ENCODE measurements at regions not wholly inside any gene's neighbourhood (a gene's known extent, or its start where the extent isn't known, plus 50 kb on each side); places are given as distances from the start of the nearest gene placed in this dataset.

- Histone ChIP-seq H3K9me3 (ENCODE audit: control insufficient read depth in 1 of 2, low read length in 2 of 2) (peaks cover 10 to 14% of the 10 kb centered on the region in 2 donors), H3K27ac (ENCODE audit: low read length) (no peak overlapping the region), H3K4me1 (ENCODE audit: control insufficient read depth in 1 of 2, insufficient read depth in 2 of 2, low read length in 2 of 2) (no peaks in the 10 kb centered on the region), H3K36me3 (ENCODE audit: control insufficient read depth in 1 of 2, insufficient read depth in 2 of 2, low read length in 2 of 2) (no peaks in the 10 kb centered on the region), H3K4me3 (ENCODE audit: low read depth in 1 of 2, low read length in 2 of 2) (no peak overlapping the region), H3K27me3 (ENCODE audit: low read depth, low read length) (no peaks in the 10 kb centered on the region)
Observed at GRCh38 chr10:44697116-44697515, 214.0 kb upstream of the TMEM72 start.

- Histone ChIP-seq H3K27ac (ENCODE audit: low read length) (no peak overlapping the region), H3K36me3 (ENCODE audit: control insufficient read depth in 1 of 2, insufficient read depth in 2 of 2, low read length in 2 of 2) (no peaks in the 10 kb centered on the region), H3K27me3 (ENCODE audit: low read depth, low read length) (no peaks in the 10 kb centered on the region), H3K4me1 (ENCODE audit: control insufficient read depth in 1 of 2, insufficient read depth in 2 of 2, low read length in 2 of 2) (no peaks in the 10 kb centered on the region), H3K4me3 (ENCODE audit: low read depth in 1 of 2, low read length in 2 of 2) (no peak overlapping the region), H3K9me3 (ENCODE audit: control insufficient read depth in 1 of 2, low read length in 2 of 2) (peaks cover 18 to 19% of the 10 kb centered on the region in 2 donors)
Observed at GRCh38 chr10:44702531-44702930, 208.6 kb upstream of the TMEM72 start.

GRCh38 chr10:44703241-44704155 is 207.6 kb upstream of the TMEM72 start:
- Histone ChIP-seq H3K4me1 (ENCODE audit: control insufficient read depth in 1 of 2, insufficient read depth in 2 of 2, low read length in 2 of 2) (no peaks in the 10 kb centered on the region), H3K36me3 (ENCODE audit: control insufficient read depth in 1 of 2, insufficient read depth in 2 of 2, low read length in 2 of 2) (no peaks in the 10 kb centered on the region), H3K4me3 (ENCODE audit: low read depth in 1 of 2, low read length in 2 of 2) (no peak overlapping the region), H3K27ac (ENCODE audit: low read length) (no peak overlapping the region), H3K27me3 (ENCODE audit: low read depth, low read length) (no peaks in the 10 kb centered on the region), H3K9me3 (ENCODE audit: control insufficient read depth in 1 of 2, low read length in 2 of 2) (peaks cover 18 to 19% of the 10 kb centered on the region in 2 donors)

GRCh38 chr10:44704616-44705015 is 206.5 kb upstream of the TMEM72 start:
- Histone ChIP-seq H3K9me3 (ENCODE audit: control insufficient read depth in 1 of 2, low read length in 2 of 2) (peaks cover 18 to 19% of the 10 kb centered on the region in 2 donors), H3K4me3 (ENCODE audit: low read depth in 1 of 2, low read length in 2 of 2) (no peak overlapping the region), H3K27ac (ENCODE audit: low read length) (no peak overlapping the region), H3K27me3 (ENCODE audit: low read depth, low read length) (no peaks in the 10 kb centered on the region), H3K4me1 (ENCODE audit: control insufficient read depth in 1 of 2, insufficient read depth in 2 of 2, low read length in 2 of 2) (no peaks in the 10 kb centered on the region), H3K36me3 (ENCODE audit: control insufficient read depth in 1 of 2, insufficient read depth in 2 of 2, low read length in 2 of 2) (no peaks in the 10 kb centered on the region)

GRCh38 chr10:44706745-44707144 is 204.4 kb upstream of the TMEM72 start:
- H3K27ac ChIP-seq (ENCODE audit: low read length): no peak overlapping the region
- no peaks in the 10 kb centered on the region for H3K27me3 ChIP-seq (ENCODE audit: low read depth, low read length)
- no peaks in the 10 kb centered on the region for H3K36me3 ChIP-seq (ENCODE audit: control insufficient read depth in 1 of 2, insufficient read depth in 2 of 2, low read length in 2 of 2)
- no peaks in the 10 kb centered on the region for H3K4me1 ChIP-seq (ENCODE audit: control insufficient read depth in 1 of 2, insufficient read depth in 2 of 2, low read length in 2 of 2)
- peaks cover 5 to 7% of the 10 kb centered on the region in 2 donors for H3K9me3 ChIP-seq (ENCODE audit: control insufficient read depth in 1 of 2, low read length in 2 of 2)
- no peak overlapping the region for H3K4me3 ChIP-seq (ENCODE audit: low read depth in 1 of 2, low read length in 2 of 2)

- Histone ChIP-seq H3K4me1 (ENCODE audit: control insufficient read depth in 1 of 2, insufficient read depth in 2 of 2, low read length in 2 of 2) (no peaks in the 10 kb centered on the region), H3K4me3 (ENCODE audit: low read depth in 1 of 2, low read length in 2 of 2) (no peak overlapping the region), H3K9me3 (ENCODE audit: control insufficient read depth in 1 of 2, low read length in 2 of 2) (no peaks in the 10 kb centered on the region), H3K27ac (ENCODE audit: low read length) (no peak overlapping the region), H3K27me3 (ENCODE audit: low read depth, low read length) (no peaks in the 10 kb centered on the region), H3K36me3 (ENCODE audit: control insufficient read depth in 1 of 2, insufficient read depth in 2 of 2, low read length in 2 of 2) (no peaks in the 10 kb centered on the region)
Observed at GRCh38 chr10:44713307-44713706, 197.8 kb upstream of the TMEM72 start.

GRCh38 chr10:44714451-44714850 is 196.7 kb upstream of the TMEM72 start:
- Histone ChIP-seq H3K27me3 (ENCODE audit: low read depth, low read length) (no peaks in the 10 kb centered on the region), H3K9me3 (ENCODE audit: control insufficient read depth in 1 of 2, low read length in 2 of 2) (peaks cover 0 to 5% of the 10 kb centered on the region in 2 donors), H3K27ac (ENCODE audit: low read length) (no peak overlapping the region), H3K4me1 (ENCODE audit: control insufficient read depth in 1 of 2, insufficient read depth in 2 of 2, low read length in 2 of 2) (no peaks in the 10 kb centered on the region), H3K4me3 (ENCODE audit: low read depth in 1 of 2, low read length in 2 of 2) (no peak overlapping the region), H3K36me3 (ENCODE audit: control insufficient read depth in 1 of 2, insufficient read depth in 2 of 2, low read length in 2 of 2) (no peaks in the 10 kb centered on the region)

- Histone ChIP-seq H3K27me3 (ENCODE audit: low read depth, low read length) (no peaks in the 10 kb centered on the region), H3K27ac (ENCODE audit: low read length) (no peak overlapping the region), H3K36me3 (ENCODE audit: control insufficient read depth in 1 of 2, insufficient read depth in 2 of 2, low read length in 2 of 2) (no peaks in the 10 kb centered on the region), H3K9me3 (ENCODE audit: control insufficient read depth in 1 of 2, low read length in 2 of 2) (peaks cover 0 to 5% of the 10 kb centered on the region in 2 donors), H3K4me3 (ENCODE audit: low read depth in 1 of 2, low read length in 2 of 2) (no peak overlapping the region), H3K4me1 (ENCODE audit: control insufficient read depth in 1 of 2, insufficient read depth in 2 of 2, low read length in 2 of 2) (no peaks in the 10 kb centered on the region)
Observed at GRCh38 chr10:44715136-44715535, 196.0 kb upstream of the TMEM72 start.

GRCh38 chr10:44716470-44717015 is 194.6 kb upstream of the TMEM72 start:
- Histone ChIP-seq H3K9me3 (ENCODE audit: control insufficient read depth in 1 of 2, low read length in 2 of 2) (peaks cover 0 to 5% of the 10 kb centered on the region in 2 donors), H3K4me3 (ENCODE audit: low read depth in 1 of 2, low read length in 2 of 2) (no peak overlapping the region), H3K27ac (ENCODE audit: low read length) (no peak overlapping the region), H3K27me3 (ENCODE audit: low read depth, low read length) (no peaks in the 10 kb centered on the region), H3K4me1 (ENCODE audit: control insufficient read depth in 1 of 2, insufficient read depth in 2 of 2, low read length in 2 of 2) (no peaks in the 10 kb centered on the region), H3K36me3 (ENCODE audit: control insufficient read depth in 1 of 2, insufficient read depth in 2 of 2, low read length in 2 of 2) (no peaks in the 10 kb centered on the region)

GRCh38 chr10:44723082-44723481 is 188.1 kb upstream of the TMEM72 start:
- Histone ChIP-seq H3K36me3 (ENCODE audit: control insufficient read depth in 1 of 2, insufficient read depth in 2 of 2, low read length in 2 of 2) (no peaks in the 10 kb centered on the region), H3K4me3 (ENCODE audit: low read depth in 1 of 2, low read length in 2 of 2) (no peak overlapping the region)

GRCh38 chr10:44723619-44724325 is 187.4 kb upstream of the TMEM72 start:
- Histone ChIP-seq H3K27ac (ENCODE audit: low read length) (no peak overlapping the region), H3K36me3 (ENCODE audit: control insufficient read depth in 1 of 2, insufficient read depth in 2 of 2, low read length in 2 of 2) (no peaks in the 10 kb centered on the region), H3K4me1 (ENCODE audit: control insufficient read depth in 1 of 2, insufficient read depth in 2 of 2, low read length in 2 of 2) (peaks cover 6 to 7% of the 10 kb centered on the region in 2 donors), H3K9me3 (ENCODE audit: control insufficient read depth in 1 of 2, low read length in 2 of 2) (peaks cover 0 to 4% of the 10 kb centered on the region in 2 donors), H3K4me3 (ENCODE audit: low read depth in 1 of 2, low read length in 2 of 2) (no peak overlapping the region), H3K27me3 (ENCODE audit: low read depth, low read length) (no peaks in the 10 kb centered on the region)

More at GRCh38 chr10:44723082-44723481, 188.1 kb upstream of the TMEM72 start:
- H3K27ac ChIP-seq (ENCODE audit: low read length): no peak overlapping the region
- H3K4me1 ChIP-seq (ENCODE audit: control insufficient read depth in 1 of 2, insufficient read depth in 2 of 2, low read length in 2 of 2): peaks cover 6 to 7% of the 10 kb centered on the region in 2 donors
- H3K9me3 ChIP-seq (ENCODE audit: control insufficient read depth in 1 of 2, low read length in 2 of 2): peaks cover 0 to 5% of the 10 kb centered on the region in 2 donors
- no peaks in the 10 kb centered on the region for H3K27me3 ChIP-seq (ENCODE audit: low read depth, low read length)
